T-cell (primary cell): ENCODE measurements at regions not wholly inside any gene's neighbourhood (a gene's known extent, or its start where the extent isn't known, plus 50 kb on each side); places are given as distances from the start of the nearest gene placed in this dataset.

Source experiments
- ATAC-seq, 4 experiments: fragments of 200-7000 bp in 3 of 4; fragments of 150-1000 bp in 1 of 4; cut with Tn5 transposase; replicated peaks in 1 of 4; 1 replicate in 3 of 4; 2 replicates in 1 of 4; pipeline ENCODE4 v1.10.0; 2021; ENCODE audit warnings: moderate library complexity in 3 of 4, mild to moderate bottlenecking in 2 of 4, moderate number of reproducible peaks in 1 of 4
- CTCF ChIA-PET, 2 donors: fragments of 300-600 bp; sonication (Branson Sonifier 250); formaldehyde crosslinking; loops; one replicate each; lab custom pipeline; 2022; ENCODE audit warnings: antibody characterized with exemption in 2 of 2; lab: Charles Lee
- POLR2A ChIA-PET, 2 donors: fragments of 300-600 bp; sonication (Branson Sonifier 250); formaldehyde crosslinking; loops; one replicate each; lab custom pipeline; 2022; ENCODE audit warnings: antibody characterized with exemption in 2 of 2; lab: Charles Lee
- DNase-seq, 35 experiments: peaks; one replicate each; pipeline versions ENCODE4 v3.0.0 to v3.0.0-alpha.2; 2013 to 2023
- H3K27ac ChIP-seq: one replicate; pipeline ENCODE4 v1.5.1; 2013; ENCODE audit warnings: low read length
- H3K27me3 ChIP-seq, 2 experiments: replicated peaks in 1 of 2; 1 replicate in 1 of 2; 2 replicates in 1 of 2; pipeline versions ENCODE4 v1.6.1 to v1.7.0; 2013; ENCODE audit warnings: low read length in 1 of 2, mixed read lengths in 1 of 2; ENCODE audit not compliant: control insufficient read depth in 2 of 2, insufficient read depth in 2 of 2; ENCODE audit errors: extremely low read depth in 1 of 2
- H3K36me3 ChIP-seq, 2 donors: 1 replicate in 1 of 2; 2 replicates in 1 of 2; pipeline versions ENCODE4 v1.6.1 to v1.7.0; 2013; ENCODE audit warnings: low read length in 1 of 2; ENCODE audit not compliant: control insufficient read depth in 2 of 2, insufficient read depth in 1 of 2; ENCODE audit errors: extremely low read depth in 1 of 2
- H3K4me1 ChIP-seq, 2 experiments: 1 replicate in 1 of 2; 2 replicates in 1 of 2; pipeline versions ENCODE4 v1.6.1 to v1.7.0; 2013; ENCODE audit warnings: low read length in 2 of 2, mixed read lengths in 1 of 2; ENCODE audit not compliant: insufficient read depth in 2 of 2, control insufficient read depth in 1 of 2; ENCODE audit errors: extremely low read depth in 1 of 2
- H3K4me3 ChIP-seq, 2 donors: 1 replicate in 1 of 2; 2 replicates in 1 of 2; pipeline versions ENCODE4 v1.5.1 to v1.7.0; 2013; ENCODE audit warnings: mild to moderate bottlenecking in 2 of 2, low read length in 1 of 2, moderate library complexity in 1 of 2; ENCODE audit not compliant: control insufficient read depth in 1 of 2; ENCODE audit errors: extremely low read depth in 1 of 2
- H3K9me3 ChIP-seq: 2 replicates; pipeline ENCODE4 v1.7.0; 2013
- H3K27ac Mint-ChIP-seq, 2 donors: one replicate each; pipeline ENCODE4 v1.8.0; 2020 to 2021; ENCODE audit warnings: mild to moderate bottlenecking in 2 of 2, mixed read lengths in 2 of 2
- H3K27me3 Mint-ChIP-seq, 2 donors: one replicate each; pipeline ENCODE4 v1.8.0; 2021 to 2022; ENCODE audit warnings: mixed read lengths in 2 of 2
- H3K36me3 Mint-ChIP-seq: one replicate; pipeline ENCODE4 v1.8.0; 2021; ENCODE audit warnings: mixed read lengths
- H3K4me1 Mint-ChIP-seq, 3 donors: one replicate each; pipeline ENCODE4 v1.8.0; 2020 to 2022; ENCODE audit warnings: mixed read lengths in 3 of 3, mild to moderate bottlenecking in 1 of 3
- H3K4me3 Mint-ChIP-seq, 3 donors: one replicate each; pipeline ENCODE4 v1.8.0; 2020 to 2022; ENCODE audit warnings: mild to moderate bottlenecking in 3 of 3, mixed read lengths in 3 of 3, moderate library complexity in 3 of 3
- H3K9me3 Mint-ChIP-seq, 3 donors: one replicate each; pipeline ENCODE4 v1.8.0; 2020 to 2022; ENCODE audit warnings: mixed read lengths in 3 of 3
- WGBS: methylation state at CpG from one replicate; pipeline ENCODE4 v1.1.5; 2013; ENCODE audit warnings: missing lambda C conversion rate; ENCODE audit not compliant: insufficient coverage; 5-methylcytosine and 5-hydroxymethylcytosine counted together

DNA sequence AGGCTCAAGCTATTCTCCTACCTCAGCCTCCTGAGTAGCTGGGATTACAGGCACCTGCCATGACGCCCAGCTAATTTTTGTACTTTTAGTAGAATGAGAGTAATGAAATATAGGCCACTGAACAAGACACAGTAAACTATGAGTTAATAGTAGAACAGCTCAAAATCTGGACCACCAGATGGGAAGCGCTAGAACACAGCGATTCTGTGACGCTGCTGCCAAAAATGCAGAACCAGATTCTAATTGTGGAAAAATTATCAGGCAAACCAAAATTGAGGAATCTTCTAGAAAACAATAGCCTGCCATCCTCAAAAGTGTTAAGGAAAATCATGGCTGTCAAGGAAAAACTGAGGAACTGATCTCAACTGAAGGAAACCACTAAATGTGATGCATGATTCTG is 111.4 kb upstream of the TIAM1 start:
- Histone ChIP-seq H3K4me1 (peaks cover 2 to 4% of the 10 kb centered on the region in 2 experiments), H3K36me3 (no peaks in the 10 kb centered on the region), H3K4me3 (no peak overlapping the region), H3K27me3 (no peaks in the 10 kb centered on the region), H3K9me3 (no peaks in the 10 kb centered on the region), H3K27ac (no peak overlapping the region)
- no peak overlapping the region for H3K27ac Mint-ChIP-seq
- DNase-seq: no peak
- CTCF ChIA-PET: no interaction called here
- H3K9me3 Mint-ChIP-seq: peaks cover 0 to 4% (median 0%) of the 10 kb centered on the region in 3 donors
- H3K4me1 Mint-ChIP-seq: peaks cover 2 to 16% (median 5%) of the 10 kb centered on the region in 3 donors
- H3K4me3 Mint-ChIP-seq: no peak overlapping the region
- 100% methylated on average over 1 of the region's 4 CpGs for WGBS
- no peaks in the 10 kb centered on the region for H3K27me3 Mint-ChIP-seq
- no peaks in the 10 kb centered on the region for H3K36me3 Mint-ChIP-seq
- ATAC-seq: no peak
- POLR2A ChIA-PET: interaction anchor here (0.5 to 1.1 kb wide), 2 partner anchors 9 to 305 kb away, joined by 3 to 6 read pairs; no protein-coding TSS in a partner anchor

DNA sequence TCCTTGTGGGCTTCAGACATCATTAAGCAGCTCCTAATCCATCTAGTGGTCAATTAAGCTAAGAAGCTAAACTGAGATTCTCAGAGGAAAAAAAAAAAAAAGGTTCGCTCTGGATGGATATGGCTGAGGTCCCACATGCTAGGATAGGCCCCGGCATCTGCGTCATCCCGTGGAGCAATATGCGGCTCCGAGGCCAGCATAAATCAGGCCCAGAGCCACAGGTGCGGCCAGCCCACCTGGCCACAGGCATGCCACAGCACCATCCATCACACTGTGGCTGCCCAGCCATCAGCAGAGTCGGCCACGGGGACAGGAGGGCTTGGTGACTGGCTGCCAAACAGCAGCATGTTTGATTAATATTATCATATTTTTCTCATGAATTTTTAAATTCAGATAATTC is 106.9 kb upstream of the TIAM1 start:
- Histone ChIP-seq H3K4me1 (peaks cover 8 to 18% of the 10 kb centered on the region in 2 experiments), H3K27ac (no peak overlapping the region), H3K9me3 (no peaks in the 10 kb centered on the region), H3K4me3 (no peak overlapping the region), H3K27me3 (no peaks in the 10 kb centered on the region), H3K36me3 (no peaks in the 10 kb centered on the region)
- DNase-seq (no peak), ATAC-seq (no peak)
- WGBS: 96% methylated on average over 5 of the region's 9 CpGs
- Mint-ChIP-seq H3K4me1 (peaks cover 21 to 32% (median 21%) of the 10 kb centered on the region in 3 donors), H3K36me3 (no peaks in the 10 kb centered on the region), H3K4me3 (no peak overlapping the region), H3K27me3 (no peaks in the 10 kb centered on the region), H3K27ac (no peak overlapping the region), H3K9me3 (peaks cover 0 to 4% (median 0%) of the 10 kb centered on the region in 3 donors)
- POLR2A ChIA-PET: no interaction called here
- CTCF ChIA-PET: no interaction called here

DNA sequence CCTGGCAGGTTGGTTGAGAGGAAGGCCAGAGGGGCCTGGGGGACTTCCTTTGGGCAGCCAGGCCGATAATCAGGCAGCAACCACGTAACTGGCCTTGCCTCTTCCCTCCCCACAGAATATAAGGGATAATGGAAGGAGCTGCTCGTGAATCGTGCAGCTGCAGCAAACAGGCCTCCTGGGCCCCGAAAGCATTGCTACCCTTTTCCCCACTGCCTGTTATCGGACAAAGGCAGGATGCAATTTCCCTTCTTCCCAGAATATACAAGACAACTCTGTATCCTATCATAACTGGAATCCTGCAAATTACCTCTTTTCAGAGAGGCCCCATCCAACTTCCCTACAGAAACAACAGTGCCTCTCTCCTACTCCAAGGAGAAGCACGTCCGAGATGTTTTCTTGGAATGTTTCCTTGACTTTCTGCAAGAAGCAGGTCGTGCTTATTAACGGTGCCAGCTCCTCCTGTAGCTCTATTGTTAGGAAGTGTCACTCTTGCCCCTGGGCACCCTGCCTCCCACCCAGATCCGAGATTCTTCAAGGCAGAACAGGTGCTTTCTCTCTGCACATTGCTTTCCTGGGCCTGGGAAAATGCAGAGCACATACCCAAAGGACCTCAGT is 106.0 kb upstream of the TIAM1 start:
- Mint-ChIP-seq H3K9me3 (peaks cover 0 to 4% (median 0%) of the 10 kb centered on the region in 3 donors), H3K27me3 (no peaks in the 10 kb centered on the region), H3K4me3 (no peak overlapping the region), H3K36me3 (no peaks in the 10 kb centered on the region), H3K4me1 (peaks cover 29 to 40% (median 29%) of the 10 kb centered on the region in 3 donors), H3K27ac (no peak overlapping the region)
- no peaks in the 10 kb centered on the region for H3K27me3 ChIP-seq
- H3K27ac ChIP-seq: no peak overlapping the region
- DNase-seq (no peak), ATAC-seq (no peak)
- CTCF ChIA-PET: no interaction called here
- no peaks in the 10 kb centered on the region for H3K36me3 ChIP-seq
- peaks cover 13 to 25% of the 10 kb centered on the region in 2 experiments for H3K4me1 ChIP-seq
- no peaks in the 10 kb centered on the region for H3K9me3 ChIP-seq
- WGBS: 93% methylated on average over 9 of the region's 11 CpGs
- POLR2A ChIA-PET: interaction anchor here in 1 of 2 donors (0.5 kb wide), 1 partner anchor 38 kb away, joined by 7 read pairs; no protein-coding TSS in a partner anchor
- H3K4me3 ChIP-seq: no peak overlapping the region

DNA sequence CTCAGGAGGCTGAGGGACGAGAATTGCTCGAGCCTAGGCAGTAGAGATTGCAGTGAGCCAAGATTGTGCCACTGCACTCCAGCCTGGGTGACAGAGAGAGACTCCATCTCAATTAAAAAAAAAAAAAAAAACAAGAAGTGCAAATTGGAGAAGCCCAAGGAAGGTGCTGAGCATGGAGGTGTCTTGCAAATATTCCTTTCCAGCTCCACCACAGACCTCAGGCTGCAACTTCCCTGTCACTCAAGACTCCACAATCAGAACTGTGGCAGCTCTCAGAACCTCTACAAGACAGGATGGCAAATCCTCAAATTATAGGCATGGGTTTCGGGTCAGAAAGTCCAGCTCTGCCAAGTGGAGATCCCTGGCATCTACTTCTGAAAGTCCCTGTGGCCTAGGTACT is 104.4 kb upstream of the TIAM1 start:
- DNase-seq (no peak), ATAC-seq (no peak)
- Mint-ChIP-seq H3K36me3 (no peaks in the 10 kb centered on the region), H3K4me3 (no peak overlapping the region), H3K27ac (no peak overlapping the region), H3K27me3 (no peaks in the 10 kb centered on the region), H3K4me1 (peaks cover 44 to 50% (median 44%) of the 10 kb centered on the region in 3 donors), H3K9me3 (peaks cover 0 to 4% (median 0%) of the 10 kb centered on the region in 3 donors)
- H3K27ac ChIP-seq: no peak overlapping the region
- no peaks in the 10 kb centered on the region for H3K27me3 ChIP-seq
- no peak overlapping the region for H3K4me3 ChIP-seq
- 88% methylated on average over 1 of the region's 3 CpGs for WGBS
- ChIA-PET POLR2A (interaction anchor here in 1 of 2 donors (0.7 kb wide), 1 partner anchor 276 kb away, joined by 8 read pairs; no protein-coding TSS in a partner anchor), CTCF (interaction anchor here in 1 of 2 donors (0.7 kb wide), 1 partner anchor 17 kb away, joined by 3 read pairs; no protein-coding TSS in a partner anchor)
- H3K4me1 ChIP-seq: peaks cover 25 to 31% of the 10 kb centered on the region in 2 experiments
- H3K36me3 ChIP-seq: no peaks in the 10 kb centered on the region
- H3K9me3 ChIP-seq: no peaks in the 10 kb centered on the region

DNA sequence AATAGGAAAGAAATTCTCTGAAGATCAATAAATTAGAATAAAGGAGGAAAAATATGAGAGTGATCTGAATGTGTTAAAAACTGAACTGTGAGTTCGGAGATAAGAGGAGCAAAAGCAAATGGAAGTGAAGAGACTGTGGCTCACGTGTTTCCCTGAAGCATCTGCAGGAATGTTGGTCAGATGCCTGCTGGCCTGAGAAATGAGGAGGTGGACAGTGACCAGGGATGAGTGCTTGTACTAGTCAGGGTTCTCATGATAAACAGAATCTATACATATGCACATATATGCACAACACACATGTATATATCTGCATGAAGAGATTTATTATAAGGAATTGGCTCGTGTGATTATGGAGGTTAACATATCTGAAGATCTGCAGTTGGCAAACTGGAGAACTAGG is 103.4 kb upstream of the TIAM1 start:
- no peaks in the 10 kb centered on the region for H3K27me3 Mint-ChIP-seq
- no peaks in the 10 kb centered on the region for H3K36me3 Mint-ChIP-seq
- H3K9me3 ChIP-seq: no peaks in the 10 kb centered on the region
- H3K27ac ChIP-seq: no peak overlapping the region
- ChIA-PET POLR2A (no interaction called here), CTCF (no interaction called here)
- H3K4me1 ChIP-seq: peaks cover 25 to 31% of the 10 kb centered on the region in 2 experiments
- no peaks in the 10 kb centered on the region for H3K9me3 Mint-ChIP-seq
- H3K4me3 Mint-ChIP-seq: peak overlapping the region in 1 of 3 donors; percentile 35
- no peaks in the 10 kb centered on the region for H3K27me3 ChIP-seq
- DNase-seq (no peak), ATAC-seq (no peak)
- no peaks in the 10 kb centered on the region for H3K36me3 ChIP-seq
- H3K4me1 Mint-ChIP-seq: peaks cover 50 to 52% (median 51%) of the 10 kb centered on the region in 3 donors
- WGBS: 0% methylated on average over 1 of the region's 3 CpGs
- no peak overlapping the region for H3K4me3 ChIP-seq
- peak overlapping the region; percentile 84 to 93 for H3K27ac Mint-ChIP-seq

DNA sequence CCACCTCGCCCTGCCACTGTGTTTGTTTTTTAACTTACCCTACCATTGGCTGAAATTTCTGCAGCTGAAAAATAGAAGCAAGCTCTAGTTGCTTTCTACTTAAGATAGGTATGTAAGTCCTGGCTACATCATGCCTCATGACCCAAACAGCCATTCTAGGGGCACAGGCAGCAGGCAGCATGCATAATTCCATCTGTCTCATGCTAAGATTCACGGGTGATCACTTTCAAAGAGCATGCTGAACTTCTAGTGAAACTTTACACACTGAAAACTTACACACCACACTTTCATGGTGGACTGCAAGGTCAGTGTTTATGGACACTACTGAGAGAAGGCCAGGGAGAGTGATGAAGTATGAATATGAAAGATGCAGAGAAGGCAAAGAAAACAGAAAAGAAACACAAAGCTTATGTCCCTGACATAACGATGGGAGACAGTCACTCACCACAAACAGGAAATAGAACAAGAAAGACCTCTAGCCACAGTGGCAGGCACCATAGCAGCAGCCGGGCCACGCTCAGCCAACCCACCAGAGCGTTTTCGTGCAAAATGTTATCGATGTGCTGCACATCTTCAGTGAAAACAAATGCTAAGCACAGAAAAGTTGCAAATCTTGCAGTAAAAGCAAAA is 102.3 kb upstream of the TIAM1 start:
- H3K4me3 ChIP-seq: peak overlapping the region in 1 of 2 donors; percentile 19
- no peaks in the 10 kb centered on the region for H3K36me3 Mint-ChIP-seq
- WGBS: no CpG with 5 or more reads among the region's 8 CpGs

More for the DNA sequence above, 102.3 kb upstream of the TIAM1 start:
- H3K27me3 Mint-ChIP-seq: no peaks in the 10 kb centered on the region
- no peaks in the 10 kb centered on the region for H3K9me3 Mint-ChIP-seq
- H3K27ac Mint-ChIP-seq: peak overlapping the region; percentile 84 to 93
- H3K4me1 ChIP-seq: peaks cover 25 to 31% of the 10 kb centered on the region in 2 experiments
- H3K27me3 ChIP-seq: no peaks in the 10 kb centered on the region
- peak overlapping the region; percentile 10 to 39 (median 35) for H3K4me3 Mint-ChIP-seq
- H3K4me1 Mint-ChIP-seq: peaks cover 49 to 52% (median 52%) of the 10 kb centered on the region in 3 donors
- no peaks in the 10 kb centered on the region for H3K36me3 ChIP-seq
- peak overlapping the region; percentile 15 for H3K27ac ChIP-seq
- peaks cover 2% of the 10 kb centered on the region for H3K9me3 ChIP-seq
- DNase-seq (peak; percentile 7 to 62 (median 35)), ATAC-seq (peak; percentile 95 to 100 (median 100))
- CTCF ChIA-PET: interaction anchor here (0.6 to 0.7 kb wide), 3 partner anchors 179 to 833 kb away, joined by 3 to 7 read pairs (median 3); partner anchors contain the start of gene MIS18A (in 1 of the 2)
- POLR2A ChIA-PET: interaction anchor here (0.6 to 0.7 kb wide), 3 partner anchors 9 to 255 kb away, joined by 3 to 8 read pairs (median 6); no protein-coding TSS in a partner anchor
